HUES48 (cell line): ENCODE measurements at regions not wholly inside any gene's neighbourhood (a gene's known extent, or its start where the extent isn't known, plus 50 kb on each side); places are given as distances from the start of the nearest gene placed in this dataset.
"Not testable (repeated sequence)": the region's sequence is repeated elsewhere in the genome, so short reads cannot be mapped to it uniquely, and the experiment has no call there.

Experiments
- H3K27ac ChIP-seq: one replicate; pipeline ENCODE4 v1.7.0; 2013; ENCODE audit warnings: low read depth, low read length, inconsistent platforms
- H3K27me3 ChIP-seq: 2 replicates; pipeline ENCODE4 v1.6.1; 2013; ENCODE audit warnings: mild to moderate bottlenecking, low read length; ENCODE audit not compliant: control insufficient read depth, insufficient read depth
- H3K36me3 ChIP-seq: 2 replicates; pipeline ENCODE4 v1.6.1; 2013; ENCODE audit warnings: low read length; ENCODE audit not compliant: control insufficient read depth, insufficient read depth
- H3K4me1 ChIP-seq: 2 replicates; pipeline ENCODE4 v1.6.1; 2013; ENCODE audit warnings: mild to moderate bottlenecking, low read length; ENCODE audit not compliant: control insufficient read depth, insufficient read depth
- H3K4me3 ChIP-seq: 2 replicates; pipeline ENCODE4 v1.5.1; 2013; ENCODE audit warnings: mild to moderate bottlenecking, low read depth, low read length
- H3K9ac ChIP-seq: 2 replicates; pipeline ENCODE4 v1.6.1; 2013; ENCODE audit warnings: mild to moderate bottlenecking, low read depth, low read length, moderate library complexity
- H3K9me3 ChIP-seq: 2 replicates; pipeline ENCODE4 v1.6.1; 2013; ENCODE audit warnings: low read length; ENCODE audit not compliant: control insufficient read depth, insufficient read depth

GRCh38 chr3:104080088-104080626 is 1286.6 kb upstream of the ALCAM start:
- Histone ChIP-seq H3K27ac (no peak overlapping the region), H3K9ac (no peak overlapping the region), H3K9me3 (no peaks in the 10 kb centered on the region), H3K4me3 (no peak overlapping the region), H3K36me3 (no peaks in the 10 kb centered on the region), H3K27me3 (no peaks in the 10 kb centered on the region), H3K4me1 (no peaks in the 10 kb centered on the region)

- H3K36me3 ChIP-seq: no peaks in the 10 kb centered on the region
- no peaks in the 10 kb centered on the region for H3K9me3 ChIP-seq
- H3K4me1 ChIP-seq: no peaks in the 10 kb centered on the region
- H3K9ac ChIP-seq: no peak overlapping the region
- no peak overlapping the region for H3K27ac ChIP-seq
- no peak overlapping the region for H3K4me3 ChIP-seq
- no peaks in the 10 kb centered on the region for H3K27me3 ChIP-seq
Measured at GRCh38 chr3:104088738-104089137, 1278.0 kb upstream of the ALCAM start.

DNA sequence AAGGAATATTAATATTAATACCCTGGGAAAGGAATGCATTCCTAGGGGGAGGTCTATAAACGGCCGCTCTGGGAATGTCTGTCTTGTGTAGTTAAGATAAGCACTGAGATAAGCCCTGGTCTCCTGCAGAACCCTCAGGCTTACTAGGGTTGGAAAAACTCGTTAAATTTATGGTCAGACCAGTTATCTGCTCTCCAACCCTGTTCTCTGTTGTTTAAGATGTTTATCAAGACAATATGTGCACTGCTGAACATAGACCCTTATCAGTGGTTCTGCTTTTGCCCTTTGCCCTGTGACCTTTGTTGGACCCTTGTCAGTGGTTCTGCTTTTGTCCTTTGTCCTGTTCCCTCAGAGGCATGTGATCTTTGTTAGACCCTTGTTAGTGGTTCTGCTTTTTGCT is 1276.7 kb upstream of the ALCAM start:
- not testable (repeated sequence) for H3K27ac ChIP-seq, H3K9ac ChIP-seq, H3K9me3 ChIP-seq, H3K4me3 ChIP-seq, H3K4me1 ChIP-seq, H3K36me3 ChIP-seq, H3K27me3 ChIP-seq

GRCh38 chr3:104101736-104102135 is 1265.0 kb upstream of the ALCAM start:
- Histone ChIP-seq H3K4me3 (no peak overlapping the region), H3K36me3 (no peaks in the 10 kb centered on the region), H3K27me3 (no peaks in the 10 kb centered on the region), H3K9ac (no peak overlapping the region), H3K4me1 (peaks cover 7% of the 10 kb centered on the region; the same call in 1 of the 2 replicates), H3K27ac (no peak overlapping the region), H3K9me3 (no peaks in the 10 kb centered on the region)

DNA sequence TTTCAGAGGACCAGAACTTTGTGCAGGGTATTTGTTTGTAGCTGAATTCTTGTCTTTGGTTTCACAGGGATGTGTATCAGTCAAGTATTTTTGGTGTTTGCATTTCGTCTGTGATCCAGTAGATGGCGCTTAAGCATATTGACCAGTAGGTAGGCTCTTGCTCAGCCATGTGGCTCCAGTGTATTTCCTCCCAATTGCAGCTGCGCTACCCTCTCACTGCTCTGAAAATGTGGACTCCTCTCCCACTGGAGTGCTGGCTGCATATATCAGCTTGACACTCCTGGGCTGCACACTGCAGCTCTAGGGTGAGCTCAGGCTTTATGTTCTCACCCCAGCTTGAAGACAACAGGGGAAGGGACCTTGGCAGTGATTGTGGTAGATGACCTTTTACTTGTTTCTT is 1264.3 kb upstream of the ALCAM start:
- Histone ChIP-seq H3K4me3 (no peak overlapping the region), H3K27ac (no peak overlapping the region), H3K9ac (no peak overlapping the region), H3K27me3 (no peaks in the 10 kb centered on the region), H3K9me3 (no peaks in the 10 kb centered on the region), H3K36me3 (no peaks in the 10 kb centered on the region), H3K4me1 (peaks cover 7% of the 10 kb centered on the region; the same call in 1 of the 2 replicates)

GRCh38 chr3:104106276-104106675 is 1260.4 kb upstream of the ALCAM start:
- Histone ChIP-seq H3K27ac (no peak overlapping the region), H3K9ac (no peak overlapping the region), H3K4me1 (peaks cover 7% of the 10 kb centered on the region; the same call in 1 of the 2 replicates), H3K9me3 (no peaks in the 10 kb centered on the region), H3K27me3 (no peaks in the 10 kb centered on the region), H3K36me3 (no peaks in the 10 kb centered on the region), H3K4me3 (no peak overlapping the region)

DNA sequence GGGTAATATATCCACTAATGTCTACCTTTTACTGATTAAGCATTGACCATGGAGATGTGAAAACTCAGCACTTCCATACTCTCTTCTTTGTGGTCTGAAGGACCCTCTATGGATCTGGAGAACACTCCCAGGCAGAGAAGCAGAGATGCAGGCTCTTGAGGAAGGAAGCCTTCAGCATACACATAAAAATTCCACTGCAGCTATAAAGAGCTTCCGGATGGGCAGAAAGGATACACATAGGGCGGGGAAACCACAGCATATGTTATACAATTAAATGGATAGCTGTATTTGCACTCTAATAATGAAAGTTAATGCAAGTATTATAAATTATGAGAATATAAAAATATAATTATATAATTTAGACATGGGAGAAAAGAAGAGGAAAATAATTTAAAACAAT is 1258.2 kb upstream of the ALCAM start:
- Histone ChIP-seq H3K27me3 (no peaks in the 10 kb centered on the region), H3K9me3 (no peaks in the 10 kb centered on the region), H3K4me1 (peaks cover 7% of the 10 kb centered on the region; the same call in 1 of the 2 replicates), H3K4me3 (no peak overlapping the region), H3K36me3 (no peaks in the 10 kb centered on the region), H3K9ac (no peak overlapping the region), H3K27ac (no peak overlapping the region)

DNA sequence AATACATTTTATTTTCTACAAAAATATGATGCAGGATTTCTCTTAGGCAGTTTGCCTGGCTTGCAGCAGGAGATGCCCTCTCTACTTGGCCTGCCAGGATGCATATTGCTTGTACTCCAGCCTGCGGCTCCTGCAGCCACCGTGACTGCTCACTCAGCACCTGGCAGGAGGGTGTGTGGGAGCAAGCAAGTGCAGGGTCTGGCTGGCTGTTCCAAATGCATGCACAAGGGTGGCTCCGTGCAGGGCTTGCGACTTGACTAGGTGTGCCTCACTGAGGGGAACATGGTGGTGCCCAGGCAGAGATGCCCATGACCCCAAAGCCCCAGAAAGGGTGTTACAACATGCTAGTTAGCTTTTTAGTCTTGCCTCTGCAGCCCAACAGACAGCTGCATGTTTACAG is 1240.2 kb upstream of the ALCAM start:
- no peaks in the 10 kb centered on the region for H3K9me3 ChIP-seq
- H3K4me3 ChIP-seq: no peak overlapping the region
- H3K36me3 ChIP-seq: no peaks in the 10 kb centered on the region
- H3K4me1 ChIP-seq: no peaks in the 10 kb centered on the region
- H3K27me3 ChIP-seq: no peaks in the 10 kb centered on the region
- no peak overlapping the region for H3K9ac ChIP-seq
- no peak overlapping the region for H3K27ac ChIP-seq

DNA sequence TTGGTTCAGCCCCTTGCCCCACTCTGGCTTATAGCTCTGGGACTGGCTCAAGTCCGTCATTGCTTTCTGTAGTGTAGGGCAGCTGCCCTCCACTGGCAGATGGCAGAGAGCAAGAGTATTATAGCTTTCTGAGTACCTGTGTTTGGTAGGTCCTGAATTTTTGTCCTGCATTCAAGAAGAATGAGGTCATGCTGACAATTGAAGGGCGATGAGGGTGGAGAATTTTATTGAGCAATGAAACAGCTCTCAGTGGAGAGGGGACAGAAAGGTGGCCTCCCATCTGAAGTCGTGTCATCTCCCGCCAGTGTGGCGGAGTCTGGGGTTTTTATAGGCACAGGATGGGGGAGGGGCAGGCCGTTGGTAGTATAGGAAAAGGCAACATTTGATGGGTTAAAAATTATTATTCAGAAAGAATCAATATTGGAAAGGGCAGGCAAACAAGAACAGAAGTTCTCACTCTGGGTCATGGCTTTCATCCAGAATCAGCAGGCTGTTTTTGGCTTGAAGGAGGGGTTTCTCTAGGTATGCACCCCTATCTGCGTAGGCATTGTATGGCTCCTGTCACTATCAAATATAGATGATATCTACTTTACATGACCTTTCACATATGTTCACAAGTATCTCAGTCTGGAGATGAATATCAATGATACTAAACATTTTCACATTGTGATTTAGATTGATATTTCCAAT is 1239.7 kb upstream of the ALCAM start:
- Histone ChIP-seq H3K36me3 (no peaks in the 10 kb centered on the region), H3K27me3 (no peaks in the 10 kb centered on the region), H3K9ac (no peak overlapping the region), H3K27ac (no peak overlapping the region), H3K4me1 (no peaks in the 10 kb centered on the region), H3K9me3 (no peaks in the 10 kb centered on the region), H3K4me3 (no peak overlapping the region)

DNA sequence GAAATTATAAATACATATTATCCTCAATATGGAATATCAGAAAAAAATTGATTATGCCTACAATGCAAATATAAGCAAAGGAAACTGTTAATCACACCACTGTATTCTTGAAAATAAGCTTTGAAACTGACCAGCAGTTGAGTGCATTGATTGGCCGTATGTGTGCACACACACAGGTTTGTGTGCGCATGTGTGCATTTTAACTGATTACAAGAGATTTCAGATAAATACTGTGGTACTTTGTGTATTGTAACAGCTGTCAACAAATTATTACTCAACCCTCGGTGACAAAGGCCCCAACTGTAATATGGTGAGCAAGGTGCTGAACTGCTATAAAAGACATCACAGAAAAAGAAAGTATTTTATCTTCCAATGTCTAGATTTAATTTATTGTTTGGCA is 1238.9 kb upstream of the ALCAM start:
- Histone ChIP-seq H3K9me3 (no peaks in the 10 kb centered on the region), H3K9ac (no peak overlapping the region), H3K4me3 (no peak overlapping the region), H3K27ac (no peak overlapping the region), H3K4me1 (no peaks in the 10 kb centered on the region), H3K36me3 (no peaks in the 10 kb centered on the region), H3K27me3 (no peaks in the 10 kb centered on the region)

- Histone ChIP-seq H3K4me3 (no peak overlapping the region), H3K4me1 (peaks cover 12% of the 10 kb centered on the region; the same call in 1 of the 2 replicates)
Measured at GRCh38 chr3:104132566-104133403, 1233.9 kb upstream of the ALCAM start.

More at GRCh38 chr3:104132566-104133403, 1233.9 kb upstream of the ALCAM start:
- no peaks in the 10 kb centered on the region for H3K9me3 ChIP-seq
- H3K9ac ChIP-seq: no peak overlapping the region
- no peaks in the 10 kb centered on the region for H3K36me3 ChIP-seq
- no peaks in the 10 kb centered on the region for H3K27me3 ChIP-seq
- no peak overlapping the region for H3K27ac ChIP-seq
